ENCODE measurements at regions not wholly inside any gene's neighbourhood (a gene's known extent, or its start where the extent isn't known, plus 50 kb on each side); places are given as distances from the start of the nearest gene placed in this dataset.
"Not testable (repeated sequence)": the region's sequence is repeated elsewhere in the genome, so short reads cannot be mapped to it uniquely, and the experiment has no call there.

DNA sequence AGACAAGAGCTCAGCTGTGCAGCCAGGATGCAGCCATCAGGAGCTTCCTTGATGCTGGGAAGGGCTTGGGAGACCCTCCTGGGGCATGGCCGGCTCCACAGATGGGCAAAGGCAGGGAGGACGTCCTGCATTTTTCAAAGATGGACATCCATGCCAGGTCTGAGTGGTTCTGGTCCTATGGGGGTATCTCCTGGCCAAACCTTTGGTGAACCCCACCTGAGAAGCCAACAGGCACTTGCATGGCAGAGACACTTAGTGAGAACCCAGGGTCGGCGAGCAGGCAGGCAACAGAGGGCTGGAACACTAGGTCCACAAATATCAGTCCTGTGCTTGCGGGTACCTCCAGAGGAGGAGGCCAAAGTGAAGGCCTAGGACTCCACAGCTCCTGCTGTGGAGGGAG lies 70.0 kb downstream of the KCTD15 start:
- no peak for DNase-seq

GRCh38 chr19:33868076-33868735 lies 71.5 kb downstream of the KCTD15 start:
- no peak for DNase-seq

GRCh38 chr19:33868788-33869412 lies 72.2 kb downstream of the KCTD15 start:
- DNase-seq: no peak

- not testable (repeated sequence) for DNase-seq
These were observed 73.7 kb downstream of the KCTD15 start for GRCh38 chr19:33870298-33870932.

- no peak for DNase-seq
These were observed 74.9 kb downstream of the KCTD15 start for GRCh38 chr19:33871605-33872004.

DNA sequence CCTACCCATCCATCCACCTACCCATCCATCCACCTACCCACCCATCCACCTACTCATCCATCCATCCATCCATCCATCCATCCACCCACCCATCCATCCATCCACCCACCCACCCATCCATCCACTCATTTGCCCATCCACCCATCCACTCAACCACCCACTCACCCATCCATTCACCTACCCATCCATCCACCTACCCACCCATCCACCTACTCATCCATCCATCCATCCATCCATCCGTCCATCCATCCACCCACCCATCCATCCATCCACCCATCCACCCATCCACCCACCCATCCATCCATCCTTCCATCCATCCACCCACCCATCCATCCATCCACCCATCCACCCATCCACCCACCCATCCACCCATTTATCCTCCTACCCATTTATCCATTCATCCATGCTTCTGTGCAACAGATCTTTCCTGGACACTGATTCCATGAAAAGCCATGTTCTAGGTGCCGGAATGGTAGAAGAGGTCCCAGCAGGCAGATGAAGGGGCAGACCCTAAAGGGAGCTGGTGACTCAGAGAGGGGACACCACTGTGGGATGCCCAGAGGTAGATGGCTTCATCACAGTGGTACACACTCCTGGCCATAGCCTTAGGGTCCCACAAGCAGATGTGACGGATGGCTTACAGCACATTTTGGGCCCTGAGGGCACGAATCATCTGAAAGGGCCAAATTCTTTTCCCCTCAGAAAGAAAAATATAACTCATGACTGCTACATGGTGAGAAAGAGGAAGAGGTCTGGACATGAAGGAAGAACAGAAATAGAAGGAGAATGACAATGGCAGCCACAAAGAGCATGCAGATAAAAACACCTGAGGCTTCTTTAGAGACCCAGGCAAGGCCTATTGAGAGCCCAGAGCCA lies 76.0 kb downstream of the KCTD15 start:
- DNase-seq: no peak

DNA sequence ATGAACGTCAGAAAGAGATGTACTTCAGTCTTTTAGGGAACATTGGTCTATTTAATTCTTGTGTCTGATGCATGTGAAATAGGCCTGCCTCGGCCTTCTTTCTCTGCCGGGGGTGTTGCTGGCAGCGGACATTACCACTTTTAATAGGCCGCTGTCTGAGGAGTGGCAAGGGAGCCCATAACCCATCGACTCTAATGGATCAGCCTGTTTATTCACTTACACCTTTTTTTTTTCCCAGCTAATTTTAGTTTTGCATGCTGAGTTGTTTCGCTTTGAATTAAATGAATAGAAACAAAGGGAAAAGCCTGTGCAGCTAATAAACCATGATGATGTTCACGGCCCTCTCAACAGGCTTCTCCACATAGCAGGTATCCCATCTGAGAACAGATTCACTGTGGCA lies 78.4 kb downstream of the KCTD15 start:
- DNase-seq: no peak

- DNase-seq: no peak
These were observed 79.5 kb downstream of the KCTD15 start for GRCh38 chr19:33876192-33876591.

GRCh38 chr19:33878030-33878544 lies 81.4 kb downstream of the KCTD15 start:
- no peak for DNase-seq

- DNase-seq: no peak
These were observed 82.5 kb downstream of the KCTD15 start for GRCh38 chr19:33878910-33879810.

GRCh38 chr19:33879818-33880575 lies 83.3 kb downstream of the KCTD15 start:
- DNase-seq: no peak

GRCh38 chr19:33883859-33884519 lies 87.3 kb downstream of the KCTD15 start:
- DNase-seq: no peak

DNA sequence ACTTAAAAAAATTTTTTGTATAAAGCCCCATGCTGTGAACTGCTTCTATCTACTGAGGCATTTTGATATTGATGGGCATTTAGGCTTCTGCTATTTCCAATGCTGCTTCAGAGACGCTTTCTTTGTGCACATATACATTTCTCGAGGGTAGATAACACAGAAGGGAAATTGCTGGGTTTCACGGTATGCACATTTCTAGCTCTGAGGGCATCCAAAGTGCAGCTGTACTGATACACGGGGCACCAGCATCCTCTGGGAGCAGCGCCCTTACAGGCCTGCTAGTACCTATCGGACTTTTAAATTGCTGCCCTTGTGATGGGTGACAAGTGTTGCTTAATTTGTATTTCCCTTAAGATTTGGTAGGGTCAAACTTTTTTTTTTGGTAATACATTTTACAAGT lies 88.6 kb downstream of the KCTD15 start:
- no peak for DNase-seq

DNA sequence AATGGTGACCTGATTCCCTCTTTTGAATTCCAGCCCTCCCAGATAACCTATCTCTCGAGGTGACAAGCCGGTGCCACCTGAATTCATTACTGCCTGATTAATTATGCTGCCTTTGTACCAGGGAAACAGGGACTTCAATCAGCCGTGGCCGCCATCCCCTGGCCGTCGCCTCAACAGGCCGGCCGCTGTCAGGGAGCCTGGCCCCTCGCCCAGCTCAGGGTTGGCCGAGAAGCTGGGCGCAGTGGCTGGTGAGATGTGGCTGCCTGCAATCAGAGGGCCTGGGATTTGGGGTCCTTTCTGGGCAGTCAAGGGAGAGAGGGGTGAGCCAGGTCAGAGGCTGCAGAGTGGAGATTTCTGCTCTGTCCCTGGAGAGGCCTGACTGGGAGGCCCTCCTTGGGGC lies 91.2 kb downstream of the KCTD15 start:
- no peak for DNase-seq

- DNase-seq: no peak
These were observed 92.0 kb downstream of the KCTD15 start for GRCh38 chr19:33888665-33889064.

GRCh38 chr19:33890569-33890968 lies 93.9 kb downstream of the KCTD15 start:
- DNase-seq: no peak

GRCh38 chr19:33891773-33892172 lies 95.1 kb downstream of the KCTD15 start:
- DNase-seq: no peak

DNA sequence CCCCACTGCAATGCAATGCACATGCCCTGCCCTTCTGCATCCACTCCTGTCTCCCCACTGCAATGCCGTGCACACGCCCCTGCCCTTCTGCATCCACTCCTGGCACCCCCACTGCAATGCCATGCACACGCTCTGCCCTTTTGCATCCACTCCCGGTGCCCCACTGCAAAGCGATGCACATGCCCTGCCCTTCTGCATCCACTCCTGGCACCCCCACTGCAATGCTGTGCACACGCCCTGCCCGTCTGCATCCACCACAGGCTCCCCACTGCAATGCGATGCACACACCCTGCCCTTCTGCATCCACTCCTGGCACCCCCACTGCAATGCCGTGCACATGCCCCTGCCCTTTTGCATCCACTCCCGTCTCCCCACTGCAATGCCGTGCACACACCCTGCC lies 98.1 kb downstream of the KCTD15 start:
- no peak for DNase-seq

DNA sequence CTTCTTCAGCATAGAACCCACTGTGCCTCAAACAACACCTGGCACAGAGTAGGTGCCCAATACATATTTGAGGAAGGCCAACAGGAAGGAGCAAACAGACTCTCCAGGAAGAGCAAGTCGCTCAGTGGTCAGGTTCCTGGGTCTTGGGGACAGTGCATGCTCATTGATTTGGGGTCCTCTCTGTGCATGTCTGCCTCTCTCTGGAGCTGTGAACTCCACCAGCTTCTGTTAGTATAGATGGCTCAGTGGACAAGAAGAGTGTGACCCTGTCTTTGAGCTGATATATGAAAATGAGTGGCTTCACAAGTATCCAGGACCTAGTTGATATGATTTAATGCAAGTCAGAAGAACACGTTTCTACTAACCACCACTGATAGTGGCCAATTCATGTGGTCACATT lies 98.7 kb downstream of the KCTD15 start:
- DNase-seq: no peak

GRCh38 chr19:33898062-33898677 lies 101.5 kb downstream of the KCTD15 start:
- no peak for DNase-seq

All from activated CD8-positive, alpha-beta memory T cell treated with anti-CD3 and anti-CD28 coated beads, Interleukin-2, amount 50 U/mL, for 48 hours (primary cell).